GM12873 (cell line): ENCODE measurements at regions not wholly inside any gene's neighbourhood (a gene's known extent, or its start where the extent isn't known, plus 50 kb on each side); places are given as distances from the start of the nearest gene placed in this dataset.

Source experiments
- TF ChIP-seq, protein P1 (sequence below): IDR thresholded peaks from 2 replicates; pipeline ENCODE4 v1.5.1; 2012; ENCODE audit warnings: low read depth, mild to moderate bottlenecking, moderate library complexity, low read length, control low read depth; ENCODE audit not compliant: insufficient read depth; ENCODE audit errors: missing control alignments

DNA sequence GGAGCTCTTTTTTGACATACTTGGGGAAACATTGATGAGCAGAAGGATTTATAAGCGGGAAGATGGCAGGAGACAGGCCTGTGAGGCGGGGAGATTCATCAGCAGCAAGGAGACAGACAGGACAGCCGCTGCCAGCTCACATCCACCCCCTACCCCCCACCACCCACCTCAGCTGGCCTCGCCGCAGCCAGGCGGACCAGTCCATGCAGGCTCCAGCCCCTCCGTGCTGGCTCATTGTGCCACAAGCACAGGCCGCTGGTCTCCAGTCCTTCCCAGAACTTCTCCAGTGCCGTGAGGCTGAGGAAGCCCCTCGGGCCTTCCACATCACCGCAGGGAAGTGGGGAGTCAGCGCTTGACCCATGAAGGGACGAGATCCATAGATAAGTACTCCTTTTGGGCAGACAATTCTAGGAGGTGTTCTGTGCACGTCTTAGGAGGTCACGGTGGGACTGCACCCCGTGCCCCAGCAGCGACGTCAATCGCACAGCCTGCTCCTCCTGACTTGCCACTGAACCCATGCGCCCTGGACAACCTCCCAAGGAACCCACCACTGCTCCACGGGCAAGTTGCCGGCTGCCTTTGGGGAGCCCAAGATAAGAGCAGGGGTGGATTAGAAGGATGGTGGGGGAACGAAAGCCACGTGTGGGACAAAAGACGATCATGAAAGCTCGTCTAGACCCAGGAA lies 323.6 kb downstream of the C16orf95 start:
- TF ChIP-seq, protein P1, sequence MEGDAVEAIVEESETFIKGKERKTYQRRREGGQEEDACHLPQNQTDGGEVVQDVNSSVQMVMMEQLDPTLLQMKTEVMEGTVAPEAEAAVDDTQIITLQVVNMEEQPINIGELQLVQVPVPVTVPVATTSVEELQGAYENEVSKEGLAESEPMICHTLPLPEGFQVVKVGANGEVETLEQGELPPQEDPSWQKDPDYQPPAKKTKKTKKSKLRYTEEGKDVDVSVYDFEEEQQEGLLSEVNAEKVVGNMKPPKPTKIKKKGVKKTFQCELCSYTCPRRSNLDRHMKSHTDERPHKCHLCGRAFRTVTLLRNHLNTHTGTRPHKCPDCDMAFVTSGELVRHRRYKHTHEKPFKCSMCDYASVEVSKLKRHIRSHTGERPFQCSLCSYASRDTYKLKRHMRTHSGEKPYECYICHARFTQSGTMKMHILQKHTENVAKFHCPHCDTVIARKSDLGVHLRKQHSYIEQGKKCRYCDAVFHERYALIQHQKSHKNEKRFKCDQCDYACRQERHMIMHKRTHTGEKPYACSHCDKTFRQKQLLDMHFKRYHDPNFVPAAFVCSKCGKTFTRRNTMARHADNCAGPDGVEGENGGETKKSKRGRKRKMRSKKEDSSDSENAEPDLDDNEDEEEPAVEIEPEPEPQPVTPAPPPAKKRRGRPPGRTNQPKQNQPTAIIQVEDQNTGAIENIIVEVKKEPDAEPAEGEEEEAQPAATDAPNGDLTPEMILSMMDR: no peak

DNA sequence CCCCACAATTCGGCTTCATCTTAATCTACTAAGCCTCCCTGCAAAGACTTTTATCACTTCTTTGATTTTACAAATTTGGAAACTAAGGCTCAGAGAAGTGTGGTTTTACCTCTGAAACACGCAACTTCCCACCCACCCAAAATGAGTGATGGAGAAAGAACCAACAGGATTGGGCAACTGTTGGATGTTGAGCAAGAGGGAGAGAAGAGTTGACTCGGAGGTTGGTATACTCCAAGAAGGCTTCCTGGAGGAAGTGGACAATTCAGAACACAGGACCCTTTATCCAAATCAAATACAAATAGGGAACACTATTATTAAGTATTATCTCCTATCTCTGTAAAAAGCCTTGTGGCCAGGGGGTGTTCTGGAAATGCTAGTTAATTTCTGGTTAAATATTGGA lies 323.0 kb downstream of the C16orf95 start:
- TF ChIP-seq, protein P1: no peak

DNA sequence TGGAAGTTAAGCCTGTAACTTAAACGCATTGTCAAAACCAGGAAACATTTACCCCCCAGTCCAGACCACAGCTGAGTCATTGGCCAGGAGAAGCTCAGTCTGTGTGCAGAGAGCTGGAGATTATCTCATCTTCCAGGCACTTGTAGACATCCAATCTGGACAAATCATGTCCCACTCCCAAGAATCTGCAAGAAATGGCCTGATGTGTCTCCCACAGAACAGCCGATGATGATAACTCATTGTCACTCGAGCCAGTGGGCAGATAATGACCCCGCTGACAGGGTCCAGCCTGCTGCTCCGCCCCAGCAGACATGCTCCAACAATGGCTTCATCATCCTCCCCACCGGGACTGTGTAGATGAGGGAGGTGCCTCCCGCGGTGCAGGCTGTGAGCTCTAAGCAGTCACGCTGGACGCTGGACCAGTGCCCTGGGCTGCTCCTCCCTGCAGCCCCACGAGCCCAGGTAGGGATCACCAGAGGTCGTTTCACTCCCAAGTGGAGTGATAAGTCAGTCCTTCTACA lies 322.5 kb downstream of the C16orf95 start:
- TF ChIP-seq, protein P1: no peak

DNA sequence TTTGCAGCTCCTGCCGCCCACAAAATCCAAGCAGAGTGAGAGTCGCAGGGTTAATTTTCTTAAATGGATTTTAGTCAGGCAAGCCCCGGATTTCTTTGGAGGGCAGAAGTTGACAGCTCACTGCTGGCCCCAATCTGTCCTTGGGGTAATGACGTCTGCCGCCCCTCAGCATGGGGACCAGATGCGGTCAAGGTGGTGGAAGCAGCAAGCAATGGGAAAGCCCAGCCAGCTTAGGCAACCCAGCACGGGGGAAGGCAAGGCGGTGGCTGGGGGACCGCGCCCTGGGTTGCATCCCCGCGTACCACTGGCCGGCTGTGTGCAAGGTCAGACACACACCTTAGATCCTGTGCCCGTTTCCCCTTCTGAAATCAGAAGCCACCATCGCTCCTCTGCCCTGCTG lies 321.7 kb downstream of the C16orf95 start:
- TF ChIP-seq, protein P1: no peak

DNA sequence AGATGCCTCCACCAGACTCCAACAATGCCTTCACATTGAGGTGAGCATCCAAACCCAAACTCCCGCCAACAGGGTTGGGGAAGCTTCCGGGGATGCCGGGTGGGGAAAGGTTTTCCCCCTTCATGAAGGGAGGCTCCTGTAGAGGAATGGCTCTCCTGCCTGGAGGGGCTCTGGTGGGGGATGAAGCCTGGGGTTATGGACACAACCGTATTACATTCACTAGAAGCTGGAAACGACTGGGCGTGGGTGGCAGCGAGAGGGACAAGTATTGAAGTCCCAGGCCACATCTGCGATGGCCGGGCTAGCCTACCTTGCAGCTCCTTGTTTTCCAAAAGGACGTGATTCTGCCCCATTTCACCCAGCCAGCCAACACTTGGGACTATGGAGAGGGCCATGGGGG lies 321.1 kb downstream of the C16orf95 start:
- TF ChIP-seq, protein P1: no peak

DNA sequence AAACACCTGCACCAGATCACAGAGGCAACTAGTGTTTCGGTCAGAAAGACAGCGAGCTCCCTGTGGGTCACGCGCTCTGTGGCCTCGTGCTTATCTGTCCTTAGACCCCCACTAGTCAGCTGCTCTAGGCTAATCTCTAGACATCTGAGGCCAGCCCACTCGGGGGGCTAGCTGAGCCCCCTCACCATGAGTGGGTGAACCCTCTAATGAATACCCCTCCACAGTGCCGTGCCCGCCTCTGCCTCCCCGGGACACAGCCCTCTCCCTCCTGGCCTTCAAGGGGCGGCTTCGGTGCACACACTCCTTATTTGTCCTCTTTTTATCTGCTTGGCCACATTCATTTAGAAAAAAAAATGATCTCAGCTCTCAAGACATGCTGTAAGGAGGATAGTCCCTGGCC lies 320.1 kb downstream of the C16orf95 start:
- TF ChIP-seq, protein P1: no peak

DNA sequence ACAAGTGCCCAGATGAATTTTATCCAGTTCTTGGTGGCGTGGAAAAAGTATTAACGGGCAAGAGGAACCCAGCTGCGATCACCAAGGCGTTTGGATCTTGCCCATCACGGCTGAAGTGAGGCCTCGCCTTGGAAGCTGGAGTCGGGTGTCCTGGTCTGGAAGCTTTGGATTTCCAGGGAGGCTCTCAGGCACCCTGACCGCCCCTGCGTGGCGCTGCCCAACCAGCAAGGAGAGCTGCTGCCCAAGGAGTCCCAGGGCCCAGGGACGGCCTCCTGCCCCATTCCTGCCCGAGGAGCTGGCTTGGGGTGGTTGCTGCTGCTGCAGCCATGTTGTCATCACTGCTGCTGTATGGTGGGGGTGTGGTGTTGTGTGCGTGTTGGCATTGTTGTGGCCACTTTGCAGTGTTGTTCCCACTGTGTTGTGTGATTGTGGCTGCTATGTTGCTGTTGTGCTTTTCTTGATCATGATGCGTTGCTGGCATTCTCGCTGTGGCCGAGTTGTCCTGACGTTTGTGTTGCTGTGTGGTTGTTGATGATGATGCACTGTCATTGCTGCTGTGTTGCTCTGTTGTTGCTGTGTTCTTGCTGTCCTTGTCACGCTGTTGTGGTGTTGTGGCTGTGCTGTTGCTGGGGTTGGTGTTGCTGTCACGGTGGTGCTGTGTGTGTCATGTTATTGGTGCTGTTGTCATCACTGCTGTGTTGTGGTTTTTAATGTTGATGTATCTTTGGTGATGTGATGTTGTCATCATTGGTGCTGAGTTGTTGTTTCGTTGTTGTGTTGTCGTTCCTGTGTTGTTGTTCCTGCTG lies 318.8 kb downstream of the C16orf95 start:
- TF ChIP-seq, protein P1: no peak
